IMR-90 (cell line): ENCODE measurements at regions not wholly inside any gene's neighbourhood (a gene's known extent, or its start where the extent isn't known, plus 50 kb on each side); places are given as distances from the start of the nearest gene placed in this dataset.

Source experiments
- ATAC-seq: fragments of 200-7000 bp; cut with Tn5 transposase; 2 replicates; pipeline ENCODE4 v1.9.1; 2020; ENCODE audit warnings: low read depth, mild to moderate bottlenecking, moderate library complexity
- BruUV-seq: library from RNA; stranded (reverse); fragments of 400-500 nt; replicated peaks from 2 replicates; lab custom pipeline; 2021; lab: Mats Ljungman, UMichigan
- CTCF ChIA-PET: fragments of 300-600 bp; formaldehyde crosslinking; extraction: SDS; loops from one replicate; lab custom pipeline; 2021; ENCODE audit warnings: antibody characterized with exemption; lab: Yijun Ruan, JAX
- POLR2A ChIA-PET: fragments of 300-600 bp; sonication (Branson Sonifier 250); formaldehyde crosslinking; loops from one replicate; lab custom pipeline; 2022; ENCODE audit warnings: antibody characterized with exemption; ENCODE audit not compliant: unreplicated experiment; lab: Charles Lee
- DNase-seq: peaks from one replicate; pipeline ENCODE4 v3.0.0; 2013
- H2AFZ ChIP-seq: replicated peaks from 2 replicates; pipeline ENCODE3; 2013; ENCODE audit warnings: low read length, mild to moderate bottlenecking; ENCODE audit not compliant: poor library complexity
- H2AK5ac ChIP-seq: 2 replicates; pipeline ENCODE4 v1.6.1; 2013; ENCODE audit warnings: low read depth, low read length, inconsistent platforms
- H2AK9ac ChIP-seq: replicated peaks from 2 replicates; pipeline ENCODE3; 2013; ENCODE audit warnings: mild to moderate bottlenecking, low read depth, low read length, moderate library complexity; ENCODE audit not compliant: poor library complexity
- H2BK120ac ChIP-seq: 2 replicates; pipeline ENCODE4 v1.6.1; 2013; ENCODE audit warnings: low read depth, low read length, inconsistent platforms
- H2BK15ac ChIP-seq: 3 replicates; pipeline ENCODE4 v1.6.1; 2013; ENCODE audit warnings: low read depth, low read length, inconsistent platforms
- H2BK20ac ChIP-seq: 2 replicates; pipeline ENCODE4 v1.6.1; 2013; ENCODE audit warnings: low read depth, mild to moderate bottlenecking, inconsistent platforms, low read length, moderate library complexity
- H2BK5ac ChIP-seq: 2 replicates; pipeline ENCODE4 v1.6.1; 2013; ENCODE audit warnings: mild to moderate bottlenecking, low read depth, low read length, inconsistent platforms; ENCODE audit not compliant: poor library complexity, severe bottlenecking
- H3K14ac ChIP-seq: replicated peaks from 2 replicates; pipeline ENCODE4 v1.6.1; 2013; ENCODE audit warnings: low read depth, low read length, inconsistent platforms
- H3K18ac ChIP-seq: 2 replicates; pipeline ENCODE4 v1.6.1; 2013; ENCODE audit warnings: low read depth, low read length, control low read depth
- H3K23ac ChIP-seq: 2 replicates; pipeline ENCODE4 v1.6.1; 2013; ENCODE audit warnings: low read depth, low read length, inconsistent platforms
- H3K27ac ChIP-seq: 2 replicates; pipeline ENCODE4 v1.5.1; 2013; ENCODE audit warnings: mild to moderate bottlenecking, control low read depth, low read length; ENCODE audit not compliant: insufficient read depth
- H3K27me3 ChIP-seq: 2 replicates; pipeline ENCODE4 v1.6.1; 2013; ENCODE audit warnings: low read length; ENCODE audit not compliant: control insufficient read depth, insufficient read depth
- H3K36me3 ChIP-seq: 2 replicates; pipeline ENCODE4 v1.6.1; 2013; ENCODE audit warnings: low read length, mixed read lengths; ENCODE audit not compliant: control insufficient read depth, insufficient read depth
- H3K4ac ChIP-seq: 2 replicates; pipeline ENCODE4 v1.6.1; 2013; ENCODE audit warnings: low read depth, low read length, inconsistent platforms
- H3K4me1 ChIP-seq: 2 replicates; pipeline ENCODE4 v1.6.1; 2013; ENCODE audit warnings: low read length, mixed read lengths; ENCODE audit not compliant: control insufficient read depth, insufficient read depth
- H3K4me2 ChIP-seq: 2 replicates; pipeline ENCODE4 v1.6.1; 2013; ENCODE audit warnings: low read depth, mild to moderate bottlenecking, control low read depth, low read length, moderate library complexity
- H3K4me3 ChIP-seq: 2 replicates; pipeline ENCODE4 v1.5.1; 2013; ENCODE audit warnings: low read depth, mild to moderate bottlenecking, control low read depth, low read length, moderate library complexity; ENCODE audit not compliant: insufficient read depth
- H3K56ac ChIP-seq: 2 replicates; pipeline ENCODE4 v1.6.1; 2013; ENCODE audit warnings: low read length, inconsistent platforms; ENCODE audit not compliant: insufficient read depth; ENCODE audit errors: extremely low read depth
- H3K79me1 ChIP-seq, 2 experiments: 2 replicates each; pipeline ENCODE4 v1.6.1; 2013; ENCODE audit warnings: low read length in 2 of 2, inconsistent platforms in 1 of 2, low read depth in 1 of 2
- H3K9ac ChIP-seq: 2 replicates; pipeline ENCODE4 v1.6.1; 2013; ENCODE audit warnings: low read depth, low read length, control low read depth
- H3K9me1 ChIP-seq: 2 replicates; pipeline ENCODE4 v1.6.1; 2013; ENCODE audit warnings: low read length, inconsistent platforms; ENCODE audit not compliant: insufficient read depth
- H3K9me3 ChIP-seq: 2 replicates; pipeline ENCODE4 v1.6.1; 2013; ENCODE audit warnings: low read length; ENCODE audit not compliant: control insufficient read depth, insufficient read depth
- H4K20me1 ChIP-seq: 2 replicates; pipeline ENCODE4 v1.6.1; 2013; ENCODE audit warnings: low read length, inconsistent platforms; ENCODE audit not compliant: insufficient read depth
- H4K5ac ChIP-seq: 2 replicates; pipeline ENCODE4 v1.6.1; 2013; ENCODE audit warnings: mild to moderate bottlenecking, low read depth, low read length, control low read depth
- H4K8ac ChIP-seq, 2 experiments: 2 replicates each; pipeline ENCODE4 v1.6.1; 2013; ENCODE audit warnings: low read depth in 2 of 2, low read length in 2 of 2, control low read depth in 1 of 2, inconsistent platforms in 1 of 2
- H4K91ac ChIP-seq: 2 replicates; pipeline ENCODE4 v1.6.1; 2013; ENCODE audit warnings: low read depth, low read length, inconsistent platforms; ENCODE audit not compliant: insufficient read depth
- BHLHE40 ChIP-seq: fragments of 150-350 bp; IDR thresholded peaks from 2 replicates; pipeline ENCODE4 v1.6.1; 2016; ENCODE audit warnings: mild to moderate bottlenecking, low read depth, low read length
- CEBPB ChIP-seq: IDR thresholded peaks from 2 replicates; pipeline ENCODE4 v1.6.1; 2012; ENCODE audit warnings: low read depth, low read length, improper control_type of control experiment
- ELK1 ChIP-seq: fragments of 150-350 bp; IDR thresholded peaks from 2 replicates; pipeline ENCODE4 v1.6.1; 2016; ENCODE audit warnings: low read depth, mild to moderate bottlenecking, low read length, moderate library complexity, borderline replicate concordance
- FOS ChIP-seq: fragments of 150-350 bp; IDR thresholded peaks from 2 replicates; pipeline ENCODE4 v1.6.1; 2016; ENCODE audit warnings: low read depth, low read length
- MAFK ChIP-seq: IDR thresholded peaks from 2 replicates; pipeline ENCODE4 v1.6.1; 2012; ENCODE audit warnings: low read depth, low read length, improper control_type of control experiment
- MAZ ChIP-seq: IDR thresholded peaks from 2 replicates; pipeline ENCODE4 v1.6.1; 2012; ENCODE audit warnings: low read depth, mild to moderate bottlenecking, low read length, improper control_type of control experiment, moderate library complexity, borderline replicate concordance
- MXI1 ChIP-seq: IDR thresholded peaks from 2 replicates; pipeline ENCODE4 v1.6.1; 2012; ENCODE audit warnings: low read depth, mild to moderate bottlenecking, low read length, moderate library complexity, borderline replicate concordance
- NFE2L2 ChIP-seq: fragments of 150-350 bp; IDR thresholded peaks from 2 replicates; pipeline ENCODE4 v1.6.1; 2016; ENCODE audit warnings: low read depth, mild to moderate bottlenecking, low read length
- RAD21 ChIP-seq: IDR thresholded peaks from 2 replicates; pipeline ENCODE4 v1.6.1; 2012; ENCODE audit warnings: low read length, improper control_type of control experiment
- RCOR1 ChIP-seq: IDR thresholded peaks from 2 replicates; pipeline ENCODE4 v1.6.1; 2012; ENCODE audit warnings: mild to moderate bottlenecking, low read length, improper control_type of control experiment; ENCODE audit not compliant: insufficient replicate concordance
- SMC3 ChIP-seq: fragments of 150-350 bp; IDR thresholded peaks from 2 replicates; pipeline ENCODE4 v1.6.1; 2016; ENCODE audit warnings: low read depth, mild to moderate bottlenecking, antibody characterized with exemption, low read length, moderate library complexity
- USF2 ChIP-seq: fragments of 150-350 bp; IDR thresholded peaks from 2 replicates; pipeline ENCODE4 v1.6.1; 2017; ENCODE audit warnings: mild to moderate bottlenecking, antibody characterized with exemption, low read length, low read depth
- WGBS, 2 experiments: methylation state at CpG; one replicate each; pipeline versions ENCODE4 v1.1.5 to v1.1.7; 2013; ENCODE audit warnings: missing lambda C conversion rate in 2 of 2; ENCODE audit not compliant: insufficient read length in 1 of 2; ENCODE audit errors: extremely low coverage in 2 of 2; 5-methylcytosine and 5-hydroxymethylcytosine counted together
- dilution Hi-C: fragments of 300-500 bp; cut with HindIII; formaldehyde crosslinking; loops from one replicate; pipeline ENCODE4 v1.14.3; 2018; ENCODE audit warnings: low sequenced_read_pairs; ENCODE audit not compliant: unreplicated experiment
- in situ Hi-C: fragments of 300-500 bp; cut with MboI; formaldehyde crosslinking; loops from 3 replicates; pipeline ENCODE4 v1.14.3; 2019; ENCODE audit warnings: low sequenced_read_pairs, inconsistent platforms, mixed read lengths
- intact Hi-C: fragments of 100-400 bp; cut with micrococcal nuclease; formaldehyde crosslinking; loops from 2 replicates; pipeline ENCODE4 v1.10.0; 2022

GRCh38 chr20:4418141-4418540 is 169.1 kb upstream of the ADRA1D start:
- H3K18ac ChIP-seq: no peak overlapping the region
- H3K4me3 ChIP-seq: no peak overlapping the region
- H3K9me1 ChIP-seq: 0 out of 2 replicates have a peak, but pooled peaks cover 3% of the 10 kb centered on the region
- no peak overlapping the region for H2AK9ac ChIP-seq
- no peak for ATAC-seq
- no peak overlapping the region for H2BK120ac ChIP-seq
- no peaks in the 10 kb centered on the region for H3K36me3 ChIP-seq
- H3K4me2 ChIP-seq: no peak overlapping the region
- no peak overlapping the region for H3K14ac ChIP-seq
- 88% methylated on average over 2 of the region's 4 CpGs; no CpG with 5 or more reads in 1 of the 2 experiments for WGBS, 2 experiments
- no peaks in the 10 kb centered on the region for H3K9me3 ChIP-seq
- no peak overlapping the region for H2BK20ac ChIP-seq
- H3K4me1 ChIP-seq: no peaks in the 10 kb centered on the region
- H4K5ac ChIP-seq: no peak overlapping the region
- TF ChIP-seq FOS (no peak), ELK1 (no peak), CEBPB (no peak), SMC3 (no peak), BHLHE40 (no peak), MXI1 (no peak), RAD21 (no peak), MAFK (no peak), MAZ (no peak), USF2 (no peak), RCOR1 (no peak), NFE2L2 (no peak)
- H2AFZ ChIP-seq: no peak overlapping the region
- ChIA-PET POLR2A (no interaction called here), CTCF (no interaction called here)
- no peaks in the 10 kb centered on the region; the same call in 1 of the 2 replicates for H3K27me3 ChIP-seq
- no peak overlapping the region for H3K56ac ChIP-seq
- dilution Hi-C loops: no loop called here
- H2BK15ac ChIP-seq: no peak overlapping the region
- H3K4ac ChIP-seq: no peak overlapping the region
- DNase-seq: no peak
- H3K23ac ChIP-seq: no peak overlapping the region
- H4K8ac ChIP-seq: no peak overlapping the region
- no peak overlapping the region for H4K91ac ChIP-seq
- no peaks in the 10 kb centered on the region for H3K79me1 ChIP-seq
- H2AK5ac ChIP-seq: no peak overlapping the region
- in situ Hi-C loops: no loop called here
- no peak overlapping the region for H3K9ac ChIP-seq
- no peak overlapping the region for H2BK5ac ChIP-seq
- no peaks in the 10 kb centered on the region for H4K20me1 ChIP-seq
- no TSS peak for BruUV-seq
- intact Hi-C loops: no loop called here
- no peak overlapping the region for H3K27ac ChIP-seq
